ENCODE measurements at regions not wholly inside any gene's neighbourhood (a gene's known extent, or its start where the extent isn't known, plus 50 kb on each side); places are given as distances from the start of the nearest gene placed in this dataset.
"Not testable (repeated sequence)": the region's sequence is repeated elsewhere in the genome, so short reads cannot be mapped to it uniquely, and the experiment has no call there.

DNA sequence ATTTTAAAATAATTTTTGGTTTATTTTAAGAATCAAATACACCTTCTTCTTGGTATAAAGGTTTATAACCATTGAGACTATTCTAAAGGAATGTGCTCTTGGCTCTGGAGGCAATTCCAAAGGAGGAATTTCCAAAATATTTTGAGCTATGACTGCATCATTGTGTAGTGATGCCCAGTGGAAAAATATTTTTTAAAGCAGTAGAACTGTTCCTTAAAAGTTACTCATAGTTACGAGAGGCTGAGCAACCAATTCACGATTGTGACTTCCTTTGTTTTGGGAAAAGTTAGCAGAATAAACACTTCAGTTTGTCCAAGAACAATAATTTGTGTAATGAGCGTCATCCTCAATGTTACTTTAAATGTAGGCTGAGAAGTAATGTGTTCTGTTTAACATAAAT, 233.6 kb downstream of the BAMBI start:
- TF ChIP-seq ZNF114 (tag by site-specific recombination; IDR thresholded peaks at IDR 0.05) (no peak), ZSCAN30 (tag by site-specific recombination; IDR thresholded peaks at IDR 0.05) (no peak), ZNF514 (tag by site-specific recombination; IDR thresholded peaks at IDR 0.05) (no peak)
- no peak overlapping the region for H3K4me3 ChIP-seq (ENCODE audit: low read depth, low read length)
- no peak overlapping the region for H3K27ac ChIP-seq (ENCODE audit: extremely low read depth, low read depth, low read length)
- no peaks in the 10 kb centered on the region; the same call in 1 of the 2 replicates for H3K4me1 ChIP-seq (ENCODE audit: control insufficient read depth, insufficient read depth, low read length)
- H3K36me3 ChIP-seq (ENCODE audit: control insufficient read depth in 2 of 2, insufficient read depth in 1 of 2, low read length in 2 of 2) = no peaks in the 10 kb centered on the region
- no peaks in the 10 kb centered on the region for H3K9me3 ChIP-seq (ENCODE audit: control insufficient read depth, insufficient read depth, low read depth, low read length)
- ChIA-PET CTCF (no interaction called here), POLR2A (no interaction called here)

- H3K9me3 ChIP-seq (ENCODE audit: control insufficient read depth, insufficient read depth, low read depth, low read length); POLR2A ChIA-PET; H3K27ac ChIP-seq (ENCODE audit: extremely low read depth, low read depth, low read length); H3K4me3 ChIP-seq (ENCODE audit: low read depth, low read length); H3K4me1 ChIP-seq (ENCODE audit: control insufficient read depth, insufficient read depth, low read length); H3K36me3 ChIP-seq (ENCODE audit: control insufficient read depth in 2 of 2, insufficient read depth in 1 of 2, low read length in 2 of 2): not testable (repeated sequence)
- CTCF ChIA-PET = interaction anchor here (0.7 kb wide), 1 partner anchor 15 kb away, joined by 3 read pairs; no protein-coding TSS in a partner anchor
Observed at GRCh38 chr10:28911511-28911910, 234.2 kb downstream of the BAMBI start.

DNA sequence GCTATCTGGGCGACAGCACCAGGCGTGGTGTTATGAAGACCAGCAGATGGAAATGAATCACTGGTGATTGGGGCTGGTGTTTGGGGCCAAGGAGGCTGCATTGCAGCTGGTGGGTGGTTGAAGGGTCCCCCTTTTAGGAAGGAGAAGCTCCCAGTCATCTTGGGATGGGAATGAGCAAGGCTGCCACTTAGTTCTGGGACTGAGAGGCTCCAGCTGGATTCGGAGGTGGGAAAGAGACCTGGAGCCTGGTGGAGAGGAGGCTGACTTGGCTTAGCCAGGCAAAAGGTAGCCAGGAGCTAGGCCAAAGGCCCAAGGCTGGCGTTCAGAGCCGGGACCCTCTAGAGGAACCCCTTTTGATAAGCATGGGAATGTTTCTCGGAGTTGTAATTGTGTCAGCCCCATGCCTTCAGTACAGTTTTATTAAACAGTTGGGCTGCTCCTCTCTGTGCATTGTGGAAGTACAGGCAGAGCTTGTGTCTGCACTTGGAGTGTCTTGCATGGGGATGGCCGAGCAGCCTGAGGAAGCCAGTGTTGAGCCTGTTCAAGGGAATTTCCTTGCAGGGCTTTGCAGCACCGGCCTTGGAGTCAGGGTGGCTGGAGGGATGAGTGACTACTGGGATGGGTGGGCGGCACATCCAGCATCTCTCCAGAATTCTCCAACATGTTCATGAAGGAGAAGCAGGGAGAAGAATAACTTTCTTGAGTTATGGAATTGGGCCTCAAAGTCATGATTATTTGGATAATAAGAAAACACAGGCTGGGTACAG, 234.9 kb downstream of the BAMBI start:
- no peak overlapping the region for H3K4me3 ChIP-seq (ENCODE audit: low read depth, low read length)
- no peaks in the 10 kb centered on the region for H3K36me3 ChIP-seq (ENCODE audit: control insufficient read depth in 2 of 2, insufficient read depth in 1 of 2, low read length in 2 of 2)
- no peaks in the 10 kb centered on the region for H3K9me3 ChIP-seq (ENCODE audit: control insufficient read depth, insufficient read depth, low read depth, low read length)
- CTCF ChIA-PET = interaction anchor here (0.7 kb wide), 1 partner anchor 14 kb away, joined by 3 read pairs; no protein-coding TSS in a partner anchor
- no peak for TF ChIP-seq ZNF274 (IDR thresholded peaks at IDR 0.05; ENCODE audit: low read length)
- no peak for TF ChIP-seq ZNF274 (tag by site-specific recombination; IDR thresholded peaks at IDR 0.05; ENCODE audit: borderline replicate concordance)
- no peak for TF ChIP-seq ZNF362 (tag by site-specific recombination; IDR thresholded peaks at IDR 0.05)
- TF ChIP-seq ZEB2 (tag by site-specific recombination; IDR thresholded peaks at IDR 0.05) = no peak
- no peak for TF ChIP-seq PRDM6 (tag by site-specific recombination; IDR thresholded peaks at IDR 0.05)
- H3K27ac ChIP-seq (ENCODE audit: extremely low read depth, low read depth, low read length) = 0 out of 2 replicates have a peak overlapping the region, but pooled peaks have one; percentile 10
- POLR2A ChIA-PET = no interaction called here
- no peaks in the 10 kb centered on the region for H3K4me1 ChIP-seq (ENCODE audit: control insufficient read depth, insufficient read depth, low read length)

DNA sequence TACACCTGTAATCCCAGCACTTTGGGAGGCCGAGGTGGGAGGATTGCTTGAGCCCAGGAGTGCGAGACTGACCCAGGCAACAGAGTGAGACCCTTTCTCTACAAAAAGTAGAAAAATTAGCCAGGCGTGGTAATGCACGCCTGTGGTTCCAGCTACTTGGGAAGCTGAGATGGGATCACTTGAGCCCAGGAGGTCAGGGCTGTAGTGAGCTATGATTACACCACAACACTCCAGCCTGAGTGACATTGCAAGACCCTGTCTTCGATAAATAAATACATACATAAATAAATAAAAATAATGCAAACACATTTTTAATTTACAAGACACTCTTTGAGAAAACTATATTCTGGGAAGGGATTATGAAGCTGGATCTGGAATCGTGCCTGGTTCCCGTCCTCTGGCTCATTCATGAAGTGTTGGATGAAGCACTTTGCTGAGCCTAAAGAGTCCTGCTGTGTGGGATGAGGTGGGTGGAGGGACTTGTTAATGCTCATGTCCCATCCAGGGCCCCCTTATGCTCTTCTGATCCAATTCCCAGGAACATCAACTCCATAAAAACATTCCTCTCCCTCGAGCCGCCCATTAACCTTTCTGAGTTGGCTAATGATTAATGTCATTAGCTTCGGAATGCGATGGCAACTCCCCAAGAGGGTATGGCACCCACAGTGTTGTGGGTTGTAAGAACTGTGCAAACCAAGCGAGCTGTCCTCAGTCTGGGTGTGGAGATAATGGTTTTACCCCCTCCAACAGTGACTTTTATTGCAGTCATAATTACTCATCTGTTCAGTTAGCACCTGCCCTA, 236.3 kb downstream of the BAMBI start:
- CTCF ChIA-PET = no interaction called here
- Histone ChIP-seq H3K4me1 (ENCODE audit: control insufficient read depth, insufficient read depth, low read length) (no peaks in the 10 kb centered on the region), H3K27ac (ENCODE audit: extremely low read depth, low read depth, low read length) (no peak overlapping the region), H3K36me3 (ENCODE audit: control insufficient read depth in 2 of 2, insufficient read depth in 1 of 2, low read length in 2 of 2) (no peaks in the 10 kb centered on the region), H3K4me3 (ENCODE audit: low read depth, low read length) (no peak overlapping the region), H3K9me3 (ENCODE audit: control insufficient read depth, insufficient read depth, low read depth, low read length) (no peaks in the 10 kb centered on the region)
- TF ChIP-seq MYNN (tag by site-specific recombination; IDR thresholded peaks at IDR 0.05; ENCODE audit: borderline replicate concordance) = no peak
- TF ChIP-seq ZFHX2 (tag by site-specific recombination; conservative IDR thresholded peaks at IDR 0.05) = peak; percentile 89
- TF ChIP-seq EGR2 (tag by site-specific recombination; IDR thresholded peaks at IDR 0.05; ENCODE audit: low read depth) = peak; percentile 88
- TF ChIP-seq, protein P1, sequence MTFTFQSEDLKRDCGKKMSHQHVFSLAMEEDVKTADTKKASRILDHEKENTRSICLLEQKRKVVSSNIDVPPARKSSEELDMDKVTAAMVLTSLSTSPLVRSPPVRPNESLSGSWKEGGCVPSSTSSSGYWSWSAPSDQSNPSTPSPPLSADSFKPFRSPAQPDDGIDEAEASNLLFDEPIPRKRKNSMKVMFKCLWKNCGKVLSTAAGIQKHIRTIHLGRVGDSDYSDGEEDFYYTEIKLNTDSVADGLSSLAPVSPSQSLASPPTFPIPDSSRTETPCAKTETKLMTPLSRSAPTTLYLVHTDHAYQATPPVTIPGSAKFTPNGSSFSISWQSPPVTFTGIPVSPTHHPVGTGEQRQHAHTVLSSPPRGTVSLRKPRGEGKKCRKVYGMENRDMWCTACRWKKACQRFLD (tag by site-specific recombination; IDR thresholded peaks at IDR 0.05) = no peak
- no peak for TF ChIP-seq ZNF549 (tag by site-specific recombination; IDR thresholded peaks at IDR 0.05)
- TF ChIP-seq WT1 (tag by site-specific recombination; IDR thresholded peaks at IDR 0.05) = no peak
- 0 out of 2 replicates have a peak, but pooled peaks have one; percentile 55 for TF ChIP-seq HOXD13 (CRISPR knock-in tag; IDR thresholded peaks at IDR 0.05; ENCODE audit: borderline replicate concordance)
- POLR2A ChIA-PET = no interaction called here
